ENCODE measurements at regions not wholly inside any gene's neighbourhood (a gene's known extent, or its start where the extent isn't known, plus 50 kb on each side); places are given as distances from the start of the nearest gene placed in this dataset.

DNA sequence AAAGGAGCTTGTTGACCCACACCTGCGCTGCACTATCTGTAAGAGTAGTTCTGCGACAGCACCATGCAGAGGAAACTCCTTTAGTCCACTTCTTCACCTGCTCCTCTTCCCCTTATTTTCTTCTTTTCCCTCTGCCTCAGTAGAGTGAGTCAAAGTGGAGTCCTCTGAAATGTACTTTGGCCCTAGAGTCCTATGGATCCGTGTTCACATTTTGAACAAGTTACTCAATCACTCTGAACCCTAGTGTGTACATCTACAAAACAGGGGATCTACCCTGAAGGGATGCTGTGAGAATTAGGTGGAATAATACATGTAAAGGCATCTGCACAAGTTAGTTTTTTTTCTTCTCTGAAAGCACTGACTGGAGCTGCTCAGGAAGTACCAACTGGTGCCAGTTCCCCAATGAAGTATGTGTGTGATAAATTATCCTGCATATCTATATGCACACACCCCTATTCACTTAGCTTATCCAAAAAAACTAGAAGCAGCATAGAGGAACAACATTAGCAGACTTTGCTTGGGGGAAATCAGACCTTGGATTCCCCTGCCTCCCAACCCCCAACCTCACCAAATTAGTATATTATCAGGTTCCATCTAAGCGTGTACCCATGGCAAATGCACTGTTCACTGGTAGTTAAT lies 118.5 kb upstream of the FAM9C start:
- peak; percentile 7 for FAIRE-seq
- Histone ChIP-seq H3K4me2 (no peak overlapping the region), H3K9me3 (no peaks in the 10 kb centered on the region; the same call in 2 of the 3 replicates), H3K27ac (no peak overlapping the region), H3K4me3 (no peak overlapping the region), H3K4me1 (peaks cover 13% of the 10 kb centered on the region)
- ATAC-seq, result no peak
- CTCF ChIA-PET, result no interaction called here
- WGBS (ENCODE audit: missing lambda C conversion rate), result 82% methylated on average over 4 of the region's 4 CpGs
- DNase-seq (ENCODE audit: low read depth in 1 of 2, low spot score in 1 of 2), result no peak
- no peak for TF ChIP-seq ZFP36 (IDR thresholded peaks at IDR 0.05; ENCODE audit: borderline replicate concordance, partially characterized antibody)
- no peak for TF ChIP-seq KDM5A (IDR thresholded peaks at IDR 0.05)
- no peak for TF ChIP-seq RAD21 (conservative IDR thresholded peaks at IDR 0.05 in 1 of 2, IDR thresholded peaks at IDR 0.05 in 1 of 2)
- TF ChIP-seq NPAS2 (CRISPR knock-in tag; IDR thresholded peaks at IDR 0.05; ENCODE audit: borderline replicate concordance), result no peak
- TF ChIP-seq HMGXB4 (CRISPR knock-in tag; IDR thresholded peaks at IDR 0.05; ENCODE audit: borderline replicate concordance), result no peak
- TF ChIP-seq, protein P1, sequence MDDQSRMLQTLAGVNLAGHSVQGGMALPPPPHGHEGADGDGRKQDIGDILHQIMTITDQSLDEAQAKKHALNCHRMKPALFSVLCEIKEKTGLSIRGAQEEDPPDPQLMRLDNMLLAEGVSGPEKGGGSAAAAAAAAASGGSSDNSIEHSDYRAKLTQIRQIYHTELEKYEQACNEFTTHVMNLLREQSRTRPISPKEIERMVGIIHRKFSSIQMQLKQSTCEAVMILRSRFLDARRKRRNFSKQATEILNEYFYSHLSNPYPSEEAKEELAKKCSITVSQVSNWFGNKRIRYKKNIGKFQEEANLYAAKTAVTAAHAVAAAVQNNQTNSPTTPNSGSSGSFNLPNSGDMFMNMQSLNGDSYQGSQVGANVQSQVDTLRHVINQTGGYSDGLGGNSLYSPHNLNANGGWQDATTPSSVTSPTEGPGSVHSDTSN (IDR thresholded peaks at IDR 0.05), result no peak
- no peak for TF ChIP-seq ZC3H11A (IDR thresholded peaks at IDR 0.05)
- TF ChIP-seq RNF2 (IDR thresholded peaks at IDR 0.05; ENCODE audit: borderline replicate concordance, low read depth), result no peak
- TF ChIP-seq CBX2 (IDR thresholded peaks at IDR 0.05; ENCODE audit: borderline replicate concordance, low read depth), result no peak
- TF ChIP-seq, protein P2, sequence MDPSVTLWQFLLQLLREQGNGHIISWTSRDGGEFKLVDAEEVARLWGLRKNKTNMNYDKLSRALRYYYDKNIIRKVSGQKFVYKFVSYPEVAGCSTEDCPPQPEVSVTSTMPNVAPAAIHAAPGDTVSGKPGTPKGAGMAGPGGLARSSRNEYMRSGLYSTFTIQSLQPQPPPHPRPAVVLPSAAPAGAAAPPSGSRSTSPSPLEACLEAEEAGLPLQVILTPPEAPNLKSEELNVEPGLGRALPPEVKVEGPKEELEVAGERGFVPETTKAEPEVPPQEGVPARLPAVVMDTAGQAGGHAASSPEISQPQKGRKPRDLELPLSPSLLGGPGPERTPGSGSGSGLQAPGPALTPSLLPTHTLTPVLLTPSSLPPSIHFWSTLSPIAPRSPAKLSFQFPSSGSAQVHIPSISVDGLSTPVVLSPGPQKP (IDR thresholded peaks at IDR 0.05; ENCODE audit: low read depth, low read length), result no peak
- no peak for TF ChIP-seq FOSB (CRISPR knock-in tag; IDR thresholded peaks at IDR 0.05)
- TF ChIP-seq RARB (CRISPR knock-in tag; IDR thresholded peaks at IDR 0.05), result no peak
- TF ChIP-seq, protein P3, sequence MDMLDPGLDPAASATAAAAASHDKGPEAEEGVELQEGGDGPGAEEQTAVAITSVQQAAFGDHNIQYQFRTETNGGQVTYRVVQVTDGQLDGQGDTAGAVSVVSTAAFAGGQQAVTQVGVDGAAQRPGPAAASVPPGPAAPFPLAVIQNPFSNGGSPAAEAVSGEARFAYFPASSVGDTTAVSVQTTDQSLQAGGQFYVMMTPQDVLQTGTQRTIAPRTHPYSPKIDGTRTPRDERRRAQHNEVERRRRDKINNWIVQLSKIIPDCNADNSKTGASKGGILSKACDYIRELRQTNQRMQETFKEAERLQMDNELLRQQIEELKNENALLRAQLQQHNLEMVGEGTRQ (IDR thresholded peaks at IDR 0.05), result no peak
- TF ChIP-seq CTCF (IDR thresholded peaks at IDR 0.05), result no peak
- TF ChIP-seq NFE2L2 (conservative IDR thresholded peaks at IDR 0.05; ENCODE audit: low read length), result no peak
- TF ChIP-seq EHF (CRISPR knock-in tag; IDR thresholded peaks at IDR 0.05), result no peak
- TF ChIP-seq, protein P4, sequence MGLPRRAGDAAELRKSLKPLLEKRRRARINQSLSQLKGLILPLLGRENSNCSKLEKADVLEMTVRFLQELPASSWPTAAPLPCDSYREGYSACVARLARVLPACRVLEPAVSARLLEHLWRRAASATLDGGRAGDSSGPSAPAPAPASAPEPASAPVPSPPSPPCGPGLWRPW (IDR thresholded peaks at IDR 0.05), result no peak
- no peak for TF ChIP-seq REST (IDR thresholded peaks at IDR 0.05)
- TF ChIP-seq ZSCAN20 (CRISPR knock-in tag; IDR thresholded peaks at IDR 0.05), result no peak
- TF ChIP-seq MYC (IDR thresholded peaks at IDR 0.05; ENCODE audit: borderline replicate concordance, low read length), result no peak
- POLR2A ChIA-PET, result no interaction called here
